ENCODE measurements at regions not wholly inside any gene's neighbourhood (a gene's known extent, or its start where the extent isn't known, plus 50 kb on each side); places are given as distances from the start of the nearest gene placed in this dataset.

DNA sequence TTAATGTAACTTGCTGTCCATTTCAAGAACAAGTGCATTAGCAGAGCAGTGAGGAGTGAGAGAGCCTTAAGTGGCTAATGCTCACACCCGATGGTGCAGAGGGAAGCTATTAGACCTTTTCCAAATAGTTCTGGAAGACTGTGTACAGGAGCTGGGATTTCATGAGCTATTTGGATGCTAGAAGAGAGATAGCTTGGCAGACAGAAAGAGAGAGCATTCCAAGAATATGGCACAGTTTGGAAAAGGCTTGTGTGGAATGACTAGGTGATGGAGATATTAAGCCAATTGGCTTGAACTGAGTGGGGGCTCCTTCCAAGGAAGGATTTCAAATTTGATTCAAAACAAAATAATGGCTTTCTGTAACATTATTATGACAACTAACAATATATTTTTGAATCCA is 1097.2 kb upstream of the TENM3 start:
- DNase-seq (ENCODE audit: low read depth, low spot score) = no peak
- no peaks in the 10 kb centered on the region for H3K36me3 ChIP-seq (ENCODE audit: insufficient read depth, low read length)
- H3K27ac ChIP-seq = no peak overlapping the region
- no peaks in the 10 kb centered on the region for H3K9me3 ChIP-seq (ENCODE audit: low read depth, low read length)
- no peak overlapping the region for H3K9ac ChIP-seq (ENCODE audit: insufficient read length)
- H3K4me3 ChIP-seq = no peak overlapping the region
- no peak for TF ChIP-seq EZH2 (IDR thresholded peaks at IDR 0.05)
- no peak for TF ChIP-seq POLR2AphosphoS5 (IDR thresholded peaks at IDR 0.05; ENCODE audit: borderline replicate concordance, low read depth, low read length)
- TF ChIP-seq FOXP2 (optimal IDR thresholded peaks at IDR 0.05; ENCODE audit: control extremely low read depth, extremely low read length, insufficient read depth) = no peak

GRCh38 chr4:181147416-181147951 is 1095.7 kb upstream of the TENM3 start:
- no peak overlapping the region for H3K4me3 ChIP-seq
- no peaks in the 10 kb centered on the region for H3K36me3 ChIP-seq (ENCODE audit: insufficient read depth, low read length)
- TF ChIP-seq FOXP2 (optimal IDR thresholded peaks at IDR 0.05; ENCODE audit: control extremely low read depth, extremely low read length, insufficient read depth) (no peak), EZH2 (IDR thresholded peaks at IDR 0.05) (no peak), POLR2AphosphoS5 (IDR thresholded peaks at IDR 0.05; ENCODE audit: borderline replicate concordance, low read depth, low read length) (no peak)
- DNase-seq (ENCODE audit: low read depth, low spot score) = no peak
- no peaks in the 10 kb centered on the region for H3K9me3 ChIP-seq (ENCODE audit: low read depth, low read length)
- no peak overlapping the region for H3K9ac ChIP-seq (ENCODE audit: insufficient read length)
- H3K27ac ChIP-seq = no peak overlapping the region

DNA sequence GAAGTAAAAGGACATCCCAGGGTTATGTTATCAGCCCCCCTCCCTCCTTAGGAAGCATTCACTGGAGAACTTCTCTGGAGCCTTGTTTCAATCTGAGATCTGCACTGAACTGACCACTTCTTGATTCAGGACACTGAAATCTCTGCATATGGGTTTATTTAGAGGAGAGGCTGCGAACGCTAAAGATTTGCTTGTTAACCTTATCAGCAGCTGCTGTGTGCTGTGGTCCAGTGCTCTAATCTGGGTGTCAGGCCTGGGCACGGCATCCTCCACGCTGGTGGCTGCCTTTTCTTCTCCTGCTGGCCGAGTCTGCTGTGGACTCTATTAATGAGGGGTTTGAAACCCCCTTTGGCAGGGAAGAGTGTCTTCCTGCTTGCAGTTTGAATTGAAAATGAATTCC is 1094.7 kb upstream of the TENM3 start:
- no peak overlapping the region for H3K27ac ChIP-seq
- H3K36me3 ChIP-seq (ENCODE audit: insufficient read depth, low read length) = no peaks in the 10 kb centered on the region
- DNase-seq (ENCODE audit: low read depth, low spot score) = no peak
- H3K9ac ChIP-seq (ENCODE audit: insufficient read length) = no peak overlapping the region
- TF ChIP-seq EZH2 (IDR thresholded peaks at IDR 0.05) = no peak
- TF ChIP-seq FOXP2 (optimal IDR thresholded peaks at IDR 0.05; ENCODE audit: control extremely low read depth, extremely low read length, insufficient read depth) = no peak
- no peak for TF ChIP-seq POLR2AphosphoS5 (IDR thresholded peaks at IDR 0.05; ENCODE audit: borderline replicate concordance, low read depth, low read length)
- no peak overlapping the region for H3K4me3 ChIP-seq
- H3K9me3 ChIP-seq (ENCODE audit: low read depth, low read length) = no peaks in the 10 kb centered on the region

- Histone ChIP-seq H3K36me3 (ENCODE audit: insufficient read depth, low read length) (no peaks in the 10 kb centered on the region), H3K9ac (ENCODE audit: insufficient read length) (no peak overlapping the region), H3K4me3 (no peak overlapping the region), H3K9me3 (ENCODE audit: low read depth, low read length) (no peaks in the 10 kb centered on the region), H3K27ac (no peak overlapping the region)
- DNase-seq (ENCODE audit: low read depth, low spot score) = no peak
- TF ChIP-seq FOXP2 (optimal IDR thresholded peaks at IDR 0.05; ENCODE audit: control extremely low read depth, extremely low read length, insufficient read depth) (no peak), EZH2 (IDR thresholded peaks at IDR 0.05) (no peak), POLR2AphosphoS5 (IDR thresholded peaks at IDR 0.05; ENCODE audit: borderline replicate concordance, low read depth, low read length) (no peak)
Observed at GRCh38 chr4:181150191-181150590, 1093.0 kb upstream of the TENM3 start.

GRCh38 chr4:181151856-181152255 is 1091.3 kb upstream of the TENM3 start:
- no peak for DNase-seq (ENCODE audit: low read depth, low spot score)
- TF ChIP-seq FOXP2 (optimal IDR thresholded peaks at IDR 0.05; ENCODE audit: control extremely low read depth, extremely low read length, insufficient read depth) = no peak
- TF ChIP-seq EZH2 (IDR thresholded peaks at IDR 0.05) = no peak
- TF ChIP-seq POLR2AphosphoS5 (IDR thresholded peaks at IDR 0.05; ENCODE audit: borderline replicate concordance, low read depth, low read length) = no peak
- Histone ChIP-seq H3K9ac (ENCODE audit: insufficient read length) (no peak overlapping the region), H3K36me3 (ENCODE audit: insufficient read depth, low read length) (no peaks in the 10 kb centered on the region), H3K9me3 (ENCODE audit: low read depth, low read length) (no peaks in the 10 kb centered on the region), H3K27ac (no peak overlapping the region), H3K4me3 (no peak overlapping the region)

DNA sequence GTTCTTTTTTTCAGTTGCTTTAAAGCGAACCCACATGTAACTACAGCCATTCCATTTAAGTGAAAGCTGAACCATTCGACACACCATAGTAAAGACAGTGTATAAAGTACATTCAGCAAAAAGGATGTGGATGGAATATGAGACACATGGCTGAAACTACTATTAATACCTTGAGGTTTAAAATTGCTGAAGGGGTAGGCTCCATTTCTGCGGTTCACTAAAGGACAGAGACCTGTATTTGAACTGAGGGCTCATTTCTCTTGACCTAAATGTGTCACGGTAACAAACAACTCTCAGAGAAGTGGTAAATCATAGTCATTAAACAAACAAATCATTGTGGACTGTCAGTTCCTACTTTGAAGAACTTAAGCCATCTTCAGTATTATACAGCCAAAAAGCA is 1085.6 kb upstream of the TENM3 start:
- H3K9me3 ChIP-seq (ENCODE audit: low read depth, low read length) = no peaks in the 10 kb centered on the region
- H3K36me3 ChIP-seq (ENCODE audit: insufficient read depth, low read length) = no peaks in the 10 kb centered on the region
- H3K27ac ChIP-seq = no peak overlapping the region
- H3K9ac ChIP-seq (ENCODE audit: insufficient read length) = no peak overlapping the region
- no peak for DNase-seq (ENCODE audit: low read depth, low spot score)
- no peak for TF ChIP-seq POLR2AphosphoS5 (IDR thresholded peaks at IDR 0.05; ENCODE audit: borderline replicate concordance, low read depth, low read length)
- TF ChIP-seq FOXP2 (optimal IDR thresholded peaks at IDR 0.05; ENCODE audit: control extremely low read depth, extremely low read length, insufficient read depth) = no peak
- no peak for TF ChIP-seq EZH2 (IDR thresholded peaks at IDR 0.05)
- H3K4me3 ChIP-seq = no peak overlapping the region

DNA sequence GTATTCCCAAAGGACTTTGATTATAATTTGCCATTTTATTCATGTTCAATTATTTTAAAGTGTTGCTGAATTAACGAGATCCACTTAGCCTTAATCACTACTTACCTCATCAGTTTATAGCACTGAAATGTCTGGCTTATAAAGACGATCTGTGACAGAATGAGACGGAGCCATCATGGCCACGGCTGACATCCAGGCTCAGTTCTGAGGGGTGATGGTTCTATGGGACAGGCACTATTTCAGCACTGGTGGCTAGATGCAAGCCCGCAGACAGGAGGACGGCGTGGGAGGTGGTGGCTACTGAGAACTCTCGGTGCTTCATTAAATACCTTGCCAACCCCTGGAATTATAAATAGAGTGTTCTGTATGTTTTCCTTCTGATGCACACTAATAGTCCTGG is 1084.2 kb upstream of the TENM3 start:
- H3K36me3 ChIP-seq (ENCODE audit: insufficient read depth, low read length) = no peaks in the 10 kb centered on the region
- TF ChIP-seq EZH2 (IDR thresholded peaks at IDR 0.05) (no peak), FOXP2 (optimal IDR thresholded peaks at IDR 0.05; ENCODE audit: control extremely low read depth, extremely low read length, insufficient read depth) (no peak)
- no peak overlapping the region for H3K4me3 ChIP-seq
- H3K27ac ChIP-seq = no peak overlapping the region
- H3K9ac ChIP-seq (ENCODE audit: insufficient read length) = no peak overlapping the region
- no peaks in the 10 kb centered on the region for H3K9me3 ChIP-seq (ENCODE audit: low read depth, low read length)
- DNase-seq (ENCODE audit: low read depth, low spot score) = no peak

DNA sequence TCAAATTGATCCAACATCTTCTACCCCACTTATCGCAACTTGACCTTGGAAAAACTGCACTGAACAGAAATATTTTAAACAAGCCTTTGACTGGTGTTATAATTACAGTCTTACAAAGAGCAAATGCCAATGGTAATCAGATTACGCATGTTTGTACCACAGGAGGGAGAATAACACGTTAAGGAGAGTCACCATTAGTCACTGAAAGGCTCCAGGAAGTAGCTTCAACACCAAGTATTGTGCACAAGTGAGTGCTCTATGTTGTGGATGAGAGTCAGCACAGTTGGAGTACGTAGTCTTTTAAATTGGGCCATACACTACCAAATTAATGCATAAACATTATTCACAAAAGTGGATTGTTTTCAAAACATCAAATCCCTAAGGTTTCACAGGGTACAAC is 1081.5 kb upstream of the TENM3 start:
- no peaks in the 10 kb centered on the region for H3K36me3 ChIP-seq (ENCODE audit: insufficient read depth, low read length)
- no peak for DNase-seq (ENCODE audit: low read depth, low spot score)
- no peak overlapping the region for H3K27ac ChIP-seq
- no peak overlapping the region for H3K4me3 ChIP-seq
- TF ChIP-seq EZH2 (IDR thresholded peaks at IDR 0.05) (no peak), FOXP2 (optimal IDR thresholded peaks at IDR 0.05; ENCODE audit: control extremely low read depth, extremely low read length, insufficient read depth) (no peak), POLR2AphosphoS5 (IDR thresholded peaks at IDR 0.05; ENCODE audit: borderline replicate concordance, low read depth, low read length) (no peak)
- no peaks in the 10 kb centered on the region for H3K9me3 ChIP-seq (ENCODE audit: low read depth, low read length)
- no peak overlapping the region for H3K9ac ChIP-seq (ENCODE audit: insufficient read length)

DNA sequence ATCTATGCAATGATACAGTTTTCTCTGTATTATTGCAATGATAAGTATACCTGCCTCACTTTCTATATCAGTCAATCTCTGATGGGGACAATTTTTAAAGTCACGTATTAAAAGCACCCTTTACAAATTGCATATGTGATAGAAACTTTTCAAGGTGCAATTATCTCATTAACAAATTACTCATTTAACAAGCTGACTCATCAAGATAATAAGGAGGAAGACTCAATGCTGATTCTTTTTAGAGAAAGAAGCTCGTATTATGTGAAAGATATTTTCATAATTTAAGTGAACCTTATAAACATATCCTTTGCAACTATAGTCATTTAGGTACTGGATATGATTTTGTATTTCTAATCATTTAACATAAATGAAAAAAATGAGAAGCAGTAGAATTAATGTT is 1080.9 kb upstream of the TENM3 start:
- TF ChIP-seq FOXP2 (optimal IDR thresholded peaks at IDR 0.05; ENCODE audit: control extremely low read depth, extremely low read length, insufficient read depth) (no peak), EZH2 (IDR thresholded peaks at IDR 0.05) (no peak), POLR2AphosphoS5 (IDR thresholded peaks at IDR 0.05; ENCODE audit: borderline replicate concordance, low read depth, low read length) (no peak)
- Histone ChIP-seq H3K36me3 (ENCODE audit: insufficient read depth, low read length) (no peaks in the 10 kb centered on the region), H3K9me3 (ENCODE audit: low read depth, low read length) (no peaks in the 10 kb centered on the region), H3K27ac (no peak overlapping the region), H3K9ac (ENCODE audit: insufficient read length) (no peak overlapping the region), H3K4me3 (no peak overlapping the region)
- DNase-seq (ENCODE audit: low read depth, low spot score) = no peak
